HL-60 (cell line): ENCODE measurements at regions not wholly inside any gene's neighbourhood (a gene's known extent, or its start where the extent isn't known, plus 50 kb on each side); places are given as distances from the start of the nearest gene placed in this dataset.

Experiments
- GABPA ChIP-seq: IDR thresholded peaks from 2 replicates; pipeline ENCODE4 v1.6.1; 2012; ENCODE audit warnings: low read depth
- POLR2AphosphoS5 ChIP-seq: IDR thresholded peaks from 2 replicates; pipeline ENCODE4 v1.6.1; 2012; ENCODE audit warnings: low read depth
- TF ChIP-seq, protein P1 (sequence below): IDR thresholded peaks from one replicate; pipeline ENCODE4 v1.5.1; 2011; ENCODE audit warnings: low read length, control low read depth, inconsistent platforms; ENCODE audit not compliant: insufficient read depth

DNA sequence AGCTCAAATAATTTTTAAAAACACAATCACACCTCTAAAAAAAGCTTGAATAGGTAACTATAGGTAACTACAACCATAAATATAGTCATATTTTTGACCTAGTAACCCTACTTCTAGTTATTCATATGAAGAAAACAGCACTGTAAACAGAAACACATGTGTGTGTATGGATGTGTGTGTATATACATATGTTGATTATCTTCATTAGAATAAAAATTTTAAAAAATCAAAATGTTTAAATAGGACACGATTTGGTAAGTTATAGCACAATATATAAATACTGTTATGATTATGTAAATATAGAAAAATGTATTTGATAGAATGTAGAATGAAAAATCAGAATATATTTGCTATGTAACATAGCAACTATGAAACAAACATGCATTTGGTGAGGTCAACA, 258.1 kb upstream of the GK2 start:
- TF ChIP-seq, protein P1, sequence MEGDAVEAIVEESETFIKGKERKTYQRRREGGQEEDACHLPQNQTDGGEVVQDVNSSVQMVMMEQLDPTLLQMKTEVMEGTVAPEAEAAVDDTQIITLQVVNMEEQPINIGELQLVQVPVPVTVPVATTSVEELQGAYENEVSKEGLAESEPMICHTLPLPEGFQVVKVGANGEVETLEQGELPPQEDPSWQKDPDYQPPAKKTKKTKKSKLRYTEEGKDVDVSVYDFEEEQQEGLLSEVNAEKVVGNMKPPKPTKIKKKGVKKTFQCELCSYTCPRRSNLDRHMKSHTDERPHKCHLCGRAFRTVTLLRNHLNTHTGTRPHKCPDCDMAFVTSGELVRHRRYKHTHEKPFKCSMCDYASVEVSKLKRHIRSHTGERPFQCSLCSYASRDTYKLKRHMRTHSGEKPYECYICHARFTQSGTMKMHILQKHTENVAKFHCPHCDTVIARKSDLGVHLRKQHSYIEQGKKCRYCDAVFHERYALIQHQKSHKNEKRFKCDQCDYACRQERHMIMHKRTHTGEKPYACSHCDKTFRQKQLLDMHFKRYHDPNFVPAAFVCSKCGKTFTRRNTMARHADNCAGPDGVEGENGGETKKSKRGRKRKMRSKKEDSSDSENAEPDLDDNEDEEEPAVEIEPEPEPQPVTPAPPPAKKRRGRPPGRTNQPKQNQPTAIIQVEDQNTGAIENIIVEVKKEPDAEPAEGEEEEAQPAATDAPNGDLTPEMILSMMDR: no peak
- TF ChIP-seq POLR2AphosphoS5 (no peak), GABPA (no peak)
